ENCODE measurements at regions not wholly inside any gene's neighbourhood (a gene's known extent, or its start where the extent isn't known, plus 50 kb on each side); places are given as distances from the start of the nearest gene placed in this dataset. TPM values are rescaled to one million over a fixed set of nuclear protein-coding genes. Genes with fewer than 3 reads are reported as not detected.

DNA sequence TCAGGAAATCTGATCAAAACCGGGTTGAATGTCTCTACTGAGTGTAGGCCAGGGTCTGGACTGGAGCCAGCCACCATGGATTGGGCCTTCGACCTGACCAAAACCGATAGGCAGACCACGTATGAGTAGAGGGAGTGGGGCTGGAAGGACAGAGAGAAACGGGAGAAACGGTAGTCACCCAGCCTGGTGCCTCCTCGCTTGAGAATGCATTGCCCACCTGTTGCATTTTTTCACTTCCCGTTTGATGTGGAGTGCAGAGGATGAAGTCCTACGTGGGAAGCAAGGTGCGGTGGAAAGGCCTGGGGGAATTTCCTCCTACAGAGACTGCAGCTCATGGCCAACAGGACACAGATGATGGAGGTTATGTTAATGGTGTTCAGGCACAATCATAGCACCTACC, 53.9 kb upstream of the ECI2 start:
- TF ChIP-seq CTCF (IDR thresholded peaks at IDR 0.05; ENCODE audit: insufficient read depth, low read length) = no peak
- DNase-seq (ENCODE audit: low read depth) = no peak
- H3K4me3 ChIP-seq (ENCODE audit: low read depth, low read length) = no peak overlapping the region

DNA sequence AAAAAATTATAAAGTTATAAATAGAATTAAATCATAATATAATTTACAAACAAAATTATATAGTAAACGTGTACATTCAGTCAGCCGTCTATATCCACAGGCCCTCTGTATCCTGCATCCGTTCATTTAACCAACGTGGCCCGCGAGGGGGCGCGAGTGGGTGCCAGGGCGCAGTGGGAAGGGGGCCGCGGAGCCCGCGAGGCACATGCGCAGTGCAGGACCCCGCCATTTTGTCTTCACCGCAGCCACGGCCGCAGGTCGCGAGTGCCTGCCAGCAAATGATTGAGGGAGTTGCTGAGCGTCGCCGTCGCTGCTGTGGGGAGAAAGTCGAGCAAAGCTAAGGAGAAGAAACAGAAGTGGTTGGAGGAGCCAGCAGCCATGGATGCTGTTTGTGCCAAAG, 53.4 kb upstream of the ECI2 start:
- H3K4me3 ChIP-seq (ENCODE audit: low read depth, low read length) = no peak overlapping the region
- DNase-seq (ENCODE audit: low read depth) = no peak
- no peak for TF ChIP-seq CTCF (IDR thresholded peaks at IDR 0.05; ENCODE audit: insufficient read depth, low read length)

DNA sequence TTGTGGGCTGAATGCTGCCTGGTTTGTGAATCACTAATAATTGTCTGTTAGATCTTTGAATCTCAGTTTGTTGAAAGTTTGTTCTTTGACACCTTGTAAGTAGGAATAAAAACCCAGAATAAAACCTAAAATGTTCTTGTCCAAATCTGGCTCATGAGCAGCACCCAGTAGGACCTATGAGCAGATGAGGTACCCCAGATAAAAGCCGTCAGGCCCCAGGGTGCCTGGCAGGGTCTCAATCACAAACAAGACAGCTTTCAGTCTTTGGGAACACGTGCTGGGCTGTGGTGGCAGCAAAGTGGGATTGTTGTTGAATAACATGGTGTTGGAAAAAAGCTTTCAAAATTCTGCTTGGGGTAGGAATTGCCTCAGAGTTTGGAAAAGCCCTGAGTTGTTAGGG, 52.1 kb upstream of the ECI2 start:
- no peak for TF ChIP-seq CTCF (IDR thresholded peaks at IDR 0.05; ENCODE audit: insufficient read depth, low read length)
- no peak for DNase-seq (ENCODE audit: low read depth)
- no peak overlapping the region for H3K4me3 ChIP-seq (ENCODE audit: low read depth, low read length)

DNA sequence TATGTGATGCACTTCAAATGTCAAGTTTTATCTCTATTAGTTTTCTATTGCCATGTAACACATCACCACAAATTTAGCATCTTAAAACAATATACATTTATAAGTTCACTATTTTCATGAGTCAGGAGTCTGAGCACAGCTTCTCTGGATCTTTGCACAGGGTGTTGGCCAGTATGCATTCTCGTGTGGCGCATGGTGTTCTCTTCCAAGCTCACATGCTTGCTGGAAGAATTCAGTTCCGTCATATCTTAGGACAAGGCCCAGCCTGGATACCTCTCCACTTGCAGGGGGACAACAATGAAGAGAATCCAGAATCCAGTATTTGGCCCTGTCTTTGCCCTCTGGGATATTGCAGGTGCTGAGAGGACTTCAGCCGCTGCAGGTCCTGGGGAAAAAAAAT, 51.0 kb upstream of the ECI2 start:
- no peak for TF ChIP-seq CTCF (IDR thresholded peaks at IDR 0.05; ENCODE audit: insufficient read depth, low read length)
- no peak overlapping the region for H3K4me3 ChIP-seq (ENCODE audit: low read depth, low read length)
- no peak for DNase-seq (ENCODE audit: low read depth)

DNA sequence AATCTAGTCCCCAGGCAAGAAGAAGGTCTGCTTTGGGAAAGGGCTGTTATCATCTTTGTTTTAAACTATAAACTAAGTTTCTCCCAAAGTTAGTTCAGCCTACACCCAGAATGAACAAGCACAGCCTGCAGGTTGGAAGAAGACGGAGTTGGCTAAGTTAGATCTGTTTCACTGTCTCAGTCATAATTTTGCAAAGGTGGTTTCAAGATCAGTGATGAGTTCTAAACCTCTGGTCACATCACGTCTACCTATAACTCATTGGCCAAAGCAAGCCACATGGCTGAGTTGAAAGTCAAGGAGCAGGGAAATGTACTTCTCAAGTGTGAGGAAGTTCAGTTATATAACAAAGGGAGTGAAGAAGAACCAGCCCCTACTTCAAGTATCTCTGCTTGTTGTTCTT, 50.5 kb upstream of the ECI2 start:
- no peak for TF ChIP-seq CTCF (IDR thresholded peaks at IDR 0.05; ENCODE audit: insufficient read depth, low read length)
- H3K4me3 ChIP-seq (ENCODE audit: low read depth, low read length) = no peak overlapping the region
- DNase-seq (ENCODE audit: low read depth) = no peak

- no peak for TF ChIP-seq CTCF (IDR thresholded peaks at IDR 0.05; ENCODE audit: insufficient read depth, low read length)
- DNase-seq (ENCODE audit: low read depth) = no peak
- no peak overlapping the region for H3K4me3 ChIP-seq (ENCODE audit: low read depth, low read length)
Measured at GRCh38 chr6:4185419-4185818, 50.0 kb upstream of the ECI2 start.

Small RNAs in the stretch of these regions (small RNA-seq; reads per million reads assigned to genes)
- not detected for gene AL133393.1
- gene RNA5SP202 = not detected

Measured in fibroblast of the aortic adventitia (primary cell).